ENCODE measurements at regions not wholly inside any gene's neighbourhood (a gene's known extent, or its start where the extent isn't known, plus 50 kb on each side); places are given as distances from the start of the nearest gene placed in this dataset.
"Not testable (repeated sequence)": the region's sequence is repeated elsewhere in the genome, so short reads cannot be mapped to it uniquely, and the experiment has no call there.

DNA sequence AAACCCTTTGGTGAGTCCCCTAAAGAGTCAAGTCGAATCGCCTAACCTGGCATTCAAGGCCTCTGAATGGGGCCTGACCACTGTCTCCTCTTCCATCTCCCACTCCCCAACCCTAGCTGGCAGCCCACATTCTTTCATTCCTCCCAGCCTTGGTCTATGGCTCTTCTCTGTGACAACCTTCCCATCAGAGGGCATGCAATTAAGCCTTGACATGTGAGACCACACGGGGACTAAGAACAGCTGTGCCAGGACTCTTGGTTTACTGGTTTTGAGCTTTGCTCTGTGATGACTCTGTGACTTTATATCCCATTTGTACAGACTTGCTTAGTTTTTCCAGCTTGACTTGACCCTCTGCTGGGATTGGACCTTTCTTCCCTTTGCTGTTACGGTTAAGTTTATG is 116.6 kb downstream of the BUB3 start:
- H3K4me1 ChIP-seq (ENCODE audit: control insufficient read depth, insufficient read depth, low read length), result peaks cover 14% of the 10 kb centered on the region
- no peak overlapping the region for H3K4me2 ChIP-seq (ENCODE audit: low read length)
- H3K36me3 ChIP-seq (ENCODE audit: insufficient read depth, low read length), result no peaks in the 10 kb centered on the region
- no peak overlapping the region for H3K9ac ChIP-seq (ENCODE audit: low read depth, low read length)
- H3K4me3 ChIP-seq (ENCODE audit: low read length), result no peak overlapping the region
- peaks cover 19% of the 10 kb centered on the region for H3K27me3 ChIP-seq (ENCODE audit: control insufficient read depth, insufficient read depth, low read length)
- no peaks in the 10 kb centered on the region for H3K9me3 ChIP-seq (replicated peaks; ENCODE audit: low read length)

GRCh38 chr10:123272171-123272570 is 118.0 kb downstream of the BUB3 start:
- no peak overlapping the region for H3K4me2 ChIP-seq (ENCODE audit: low read length)
- H3K36me3 ChIP-seq (ENCODE audit: insufficient read depth, low read length), result no peaks in the 10 kb centered on the region
- no peak overlapping the region for H3K9ac ChIP-seq (ENCODE audit: low read depth, low read length)
- no peaks in the 10 kb centered on the region for H3K9me3 ChIP-seq (replicated peaks; ENCODE audit: low read length)
- peaks cover 20% of the 10 kb centered on the region for H3K27me3 ChIP-seq (ENCODE audit: control insufficient read depth, insufficient read depth, low read length)
- H3K4me1 ChIP-seq (ENCODE audit: control insufficient read depth, insufficient read depth, low read length), result peaks cover 14% of the 10 kb centered on the region
- H3K4me3 ChIP-seq (ENCODE audit: low read length), result no peak overlapping the region

- no peak overlapping the region for H3K4me3 ChIP-seq (ENCODE audit: low read length)
- peaks cover 14% of the 10 kb centered on the region for H3K4me1 ChIP-seq (ENCODE audit: control insufficient read depth, insufficient read depth, low read length)
- H3K27me3 ChIP-seq (ENCODE audit: control insufficient read depth, insufficient read depth, low read length), result peaks cover 20% of the 10 kb centered on the region
- no peak overlapping the region for H3K4me2 ChIP-seq (ENCODE audit: low read length)
- no peaks in the 10 kb centered on the region for H3K9me3 ChIP-seq (replicated peaks; ENCODE audit: low read length)
- no peaks in the 10 kb centered on the region for H3K36me3 ChIP-seq (ENCODE audit: insufficient read depth, low read length)
- H3K9ac ChIP-seq (ENCODE audit: low read depth, low read length), result no peak overlapping the region
Observed at GRCh38 chr10:123274306-123275135, 120.3 kb downstream of the BUB3 start.

GRCh38 chr10:123275136-123275564 is 120.9 kb downstream of the BUB3 start:
- Histone ChIP-seq H3K9me3 (replicated peaks; ENCODE audit: low read length) (no peaks in the 10 kb centered on the region), H3K36me3 (ENCODE audit: insufficient read depth, low read length) (no peaks in the 10 kb centered on the region), H3K4me1 (ENCODE audit: control insufficient read depth, insufficient read depth, low read length) (peaks cover 7% of the 10 kb centered on the region), H3K4me2 (ENCODE audit: low read length) (no peak overlapping the region), H3K27me3 (ENCODE audit: control insufficient read depth, insufficient read depth, low read length) (peaks cover 20% of the 10 kb centered on the region), H3K4me3 (ENCODE audit: low read length) (no peak overlapping the region), H3K9ac (ENCODE audit: low read depth, low read length) (no peak overlapping the region)

- Histone ChIP-seq H3K36me3 (ENCODE audit: insufficient read depth, low read length) (no peaks in the 10 kb centered on the region), H3K27me3 (ENCODE audit: control insufficient read depth, insufficient read depth, low read length) (peaks cover 20% of the 10 kb centered on the region), H3K9ac (ENCODE audit: low read depth, low read length) (no peak overlapping the region)
Observed at GRCh38 chr10:123278445-123278844, 124.2 kb downstream of the BUB3 start.

GRCh38 chr10:123283371-123283770 is 129.2 kb downstream of the BUB3 start:
- H3K9ac ChIP-seq (ENCODE audit: low read depth, low read length); H3K9me3 ChIP-seq (replicated peaks; ENCODE audit: low read length); H3K27me3 ChIP-seq (ENCODE audit: control insufficient read depth, insufficient read depth, low read length); H3K4me1 ChIP-seq (ENCODE audit: control insufficient read depth, insufficient read depth, low read length); H3K4me3 ChIP-seq (ENCODE audit: low read length); H3K4me2 ChIP-seq (ENCODE audit: low read length); H3K36me3 ChIP-seq (ENCODE audit: insufficient read depth, low read length): not testable (repeated sequence)

More at GRCh38 chr10:123278445-123278844, 124.2 kb downstream of the BUB3 start:
- Histone ChIP-seq H3K4me2 (ENCODE audit: low read length) (no peak overlapping the region), H3K4me1 (ENCODE audit: control insufficient read depth, insufficient read depth, low read length) (no peaks in the 10 kb centered on the region), H3K9me3 (replicated peaks; ENCODE audit: low read length) (no peaks in the 10 kb centered on the region), H3K4me3 (ENCODE audit: low read length) (no peak overlapping the region)

- Histone ChIP-seq H3K4me3 (ENCODE audit: low read length) (no peak overlapping the region), H3K9ac (ENCODE audit: low read depth, low read length) (no peak overlapping the region), H3K36me3 (ENCODE audit: insufficient read depth, low read length) (no peaks in the 10 kb centered on the region), H3K4me1 (ENCODE audit: control insufficient read depth, insufficient read depth, low read length) (no peaks in the 10 kb centered on the region), H3K9me3 (replicated peaks; ENCODE audit: low read length) (no peaks in the 10 kb centered on the region), H3K27me3 (ENCODE audit: control insufficient read depth, insufficient read depth, low read length) (no peaks in the 10 kb centered on the region), H3K4me2 (ENCODE audit: low read length) (no peak overlapping the region)
Observed at GRCh38 chr10:123284022-123284421, 129.8 kb downstream of the BUB3 start.

DNA sequence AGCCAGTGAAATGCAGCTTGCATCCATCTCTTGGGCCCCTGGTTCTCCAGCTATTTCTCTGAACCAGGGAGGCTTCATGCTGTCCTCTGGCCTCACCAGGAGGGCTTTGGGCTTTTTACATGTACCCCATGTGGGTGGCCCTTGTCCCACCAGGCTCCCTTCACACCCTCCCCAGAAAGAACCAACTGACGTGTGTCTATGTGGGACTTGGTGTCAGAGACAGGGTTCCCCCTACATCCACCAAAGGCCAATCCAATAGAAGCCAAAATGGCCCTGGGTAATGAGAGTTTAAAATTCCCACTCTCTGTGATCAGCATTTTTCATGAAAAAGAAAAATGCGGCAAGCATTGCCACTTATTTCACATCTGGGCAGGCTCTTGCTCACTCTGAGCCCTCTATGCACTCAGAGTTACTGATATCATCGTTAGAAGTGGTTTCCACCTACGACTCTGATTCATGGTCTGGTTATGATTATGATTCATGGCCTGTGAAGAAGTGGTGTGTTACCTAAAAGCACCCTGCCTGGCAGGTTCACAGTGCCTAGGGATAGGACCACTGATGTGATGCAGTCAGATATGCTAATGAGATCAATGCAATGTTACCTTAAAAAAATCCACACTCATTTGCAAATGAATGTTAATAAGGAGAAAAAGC is 133.5 kb downstream of the BUB3 start:
- Histone ChIP-seq H3K9ac (ENCODE audit: low read depth, low read length) (no peak overlapping the region), H3K9me3 (replicated peaks; ENCODE audit: low read length) (no peaks in the 10 kb centered on the region), H3K4me3 (ENCODE audit: low read length) (no peak overlapping the region), H3K36me3 (ENCODE audit: insufficient read depth, low read length) (no peaks in the 10 kb centered on the region), H3K27me3 (ENCODE audit: control insufficient read depth, insufficient read depth, low read length) (no peaks in the 10 kb centered on the region), H3K4me1 (ENCODE audit: control insufficient read depth, insufficient read depth, low read length) (no peaks in the 10 kb centered on the region), H3K4me2 (ENCODE audit: low read length) (no peak overlapping the region)

GRCh38 chr10:123289432-123289831 is 135.2 kb downstream of the BUB3 start:
- no peaks in the 10 kb centered on the region for H3K36me3 ChIP-seq (ENCODE audit: insufficient read depth, low read length)
- H3K4me2 ChIP-seq (ENCODE audit: low read length), result no peak overlapping the region
- H3K4me3 ChIP-seq (ENCODE audit: low read length), result no peak overlapping the region
- H3K27me3 ChIP-seq (ENCODE audit: control insufficient read depth, insufficient read depth, low read length), result no peaks in the 10 kb centered on the region
- no peaks in the 10 kb centered on the region for H3K9me3 ChIP-seq (replicated peaks; ENCODE audit: low read length)
- H3K9ac ChIP-seq (ENCODE audit: low read depth, low read length), result no peak overlapping the region
- no peaks in the 10 kb centered on the region for H3K4me1 ChIP-seq (ENCODE audit: control insufficient read depth, insufficient read depth, low read length)

DNA sequence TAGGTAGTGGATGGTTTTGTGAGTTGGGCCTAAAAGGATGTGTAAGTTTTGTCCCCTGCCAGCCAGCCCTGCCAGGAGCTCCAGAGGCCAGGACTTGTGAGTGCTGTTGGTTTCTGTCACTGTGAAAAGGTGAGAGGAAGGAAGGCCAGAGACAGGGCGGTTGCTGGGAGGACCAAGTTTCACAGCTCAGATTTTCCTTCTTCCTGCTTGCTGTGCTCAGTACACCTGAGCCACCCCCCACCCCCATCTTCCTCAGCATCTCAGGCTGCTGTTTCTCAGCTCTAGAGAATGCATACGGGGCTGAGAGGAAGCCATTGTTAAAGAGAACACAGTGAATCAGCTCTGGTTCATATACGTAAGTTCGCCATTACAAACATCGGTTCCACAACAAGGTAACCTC is 139.9 kb downstream of the BUB3 start:
- Histone ChIP-seq H3K9me3 (replicated peaks; ENCODE audit: low read length) (no peaks in the 10 kb centered on the region), H3K27me3 (ENCODE audit: control insufficient read depth, insufficient read depth, low read length) (no peaks in the 10 kb centered on the region), H3K4me2 (ENCODE audit: low read length) (no peak overlapping the region), H3K4me3 (ENCODE audit: low read length) (no peak overlapping the region), H3K36me3 (ENCODE audit: insufficient read depth, low read length) (no peaks in the 10 kb centered on the region), H3K4me1 (ENCODE audit: control insufficient read depth, insufficient read depth, low read length) (no peaks in the 10 kb centered on the region), H3K9ac (ENCODE audit: low read depth, low read length) (no peak overlapping the region)

DNA sequence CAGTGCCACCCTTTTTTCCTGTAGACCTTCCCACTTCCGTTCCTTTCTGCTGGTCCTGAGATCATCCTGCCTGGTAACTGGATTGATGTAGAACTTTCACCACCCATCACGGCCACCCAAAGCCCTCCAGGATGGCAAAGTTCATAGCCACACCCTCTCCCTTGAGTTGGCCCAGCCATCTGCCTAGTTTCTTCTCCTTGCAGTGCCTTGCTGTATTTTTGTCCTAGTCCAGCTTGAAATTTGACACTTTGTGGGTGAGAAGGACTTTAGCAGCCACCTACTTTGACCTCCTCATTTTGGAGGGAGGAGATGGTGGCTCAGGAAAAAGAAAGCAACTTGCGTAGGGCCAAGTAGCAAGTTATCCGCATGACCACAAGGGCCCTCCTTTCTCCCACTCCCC is 140.7 kb downstream of the BUB3 start:
- Histone ChIP-seq H3K9me3 (replicated peaks; ENCODE audit: low read length) (no peaks in the 10 kb centered on the region), H3K9ac (ENCODE audit: low read depth, low read length) (no peak overlapping the region), H3K27me3 (ENCODE audit: control insufficient read depth, insufficient read depth, low read length) (no peaks in the 10 kb centered on the region), H3K4me2 (ENCODE audit: low read length) (no peak overlapping the region), H3K4me3 (ENCODE audit: low read length) (no peak overlapping the region), H3K36me3 (ENCODE audit: insufficient read depth, low read length) (no peaks in the 10 kb centered on the region), H3K4me1 (ENCODE audit: control insufficient read depth, insufficient read depth, low read length) (no peaks in the 10 kb centered on the region)

DNA sequence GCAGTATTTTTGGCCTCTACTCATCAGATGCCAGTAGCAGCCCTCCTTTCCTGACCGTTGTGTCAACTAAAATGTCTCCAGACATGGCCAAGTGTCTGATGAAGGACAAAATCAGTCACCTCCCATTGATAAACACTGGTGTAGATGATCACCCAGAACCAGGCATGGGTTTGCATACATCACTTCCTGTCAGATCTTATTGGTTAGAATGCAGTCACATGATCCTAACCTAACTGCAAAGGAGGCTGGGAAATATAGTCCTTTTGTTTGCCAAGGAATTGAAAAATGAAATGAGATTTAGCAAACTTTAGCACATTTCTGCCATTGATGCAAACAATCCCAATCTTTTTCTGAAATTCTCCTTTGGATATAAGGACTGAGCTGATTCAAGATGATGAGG is 141.4 kb downstream of the BUB3 start:
- no peaks in the 10 kb centered on the region for H3K27me3 ChIP-seq (ENCODE audit: control insufficient read depth, insufficient read depth, low read length)
- H3K4me2 ChIP-seq (ENCODE audit: low read length), result no peak overlapping the region
- no peak overlapping the region for H3K9ac ChIP-seq (ENCODE audit: low read depth, low read length)
- H3K4me1 ChIP-seq (ENCODE audit: control insufficient read depth, insufficient read depth, low read length), result no peaks in the 10 kb centered on the region
- H3K36me3 ChIP-seq (ENCODE audit: insufficient read depth, low read length), result no peaks in the 10 kb centered on the region
- H3K9me3 ChIP-seq (replicated peaks; ENCODE audit: low read length), result no peaks in the 10 kb centered on the region
- no peak overlapping the region for H3K4me3 ChIP-seq (ENCODE audit: low read length)
